Liver (tissue), 7 donors: ENCODE measurements at regions not wholly inside any gene's neighbourhood (a gene's known extent, or its start where the extent isn't known, plus 50 kb on each side); places are given as distances from the start of the nearest gene placed in this dataset.

ENCODE experiments used
- DNase-seq: peaks from one replicate; pipeline ENCODE4 v3.0.0-alpha.2; 2017; ENCODE audit warnings: low spot score
- H3K27ac ChIP-seq, 2 donors: one replicate each; pipeline ENCODE4 v1.7.0; 2013; ENCODE audit warnings: inconsistent platforms in 2 of 2, low read length in 2 of 2, control low read depth in 1 of 2, low read depth in 1 of 2, mild to moderate bottlenecking in 1 of 2
- H3K27me3 ChIP-seq, 4 donors: one replicate each; pipeline versions ENCODE4 v1.6.1 to v1.7.0; 2013; ENCODE audit warnings: low read length in 3 of 4, inconsistent platforms in 1 of 4, mild to moderate bottlenecking in 1 of 4, moderate library complexity in 1 of 4; ENCODE audit not compliant: control insufficient read depth in 4 of 4, insufficient read depth in 4 of 4
- H3K36me3 ChIP-seq, 4 donors: one replicate each; pipeline versions ENCODE4 v1.6.1 to v1.7.0; 2013; ENCODE audit warnings: low read length in 3 of 4, mild to moderate bottlenecking in 3 of 4, low read depth in 1 of 4, moderate library complexity in 1 of 4; ENCODE audit not compliant: control insufficient read depth in 4 of 4, insufficient read depth in 3 of 4
- H3K4me1 ChIP-seq, 4 donors: one replicate each; pipeline versions ENCODE4 v1.6.1 to v1.7.0; 2013; ENCODE audit warnings: low read length in 3 of 4, mild to moderate bottlenecking in 3 of 4, moderate library complexity in 1 of 4; ENCODE audit not compliant: control insufficient read depth in 4 of 4, insufficient read depth in 4 of 4
- H3K4me3 ChIP-seq, 3 donors: one replicate each; pipeline versions ENCODE4 v1.6.1 to v1.7.0; 2013; ENCODE audit warnings: low read length in 3 of 3, control low read depth in 1 of 3, low read depth in 1 of 3, mild to moderate bottlenecking in 1 of 3
- H3K9ac ChIP-seq, 2 donors: one replicate each; pipeline ENCODE4 v1.7.0; 2013; ENCODE audit warnings: low read length in 2 of 2, mild to moderate bottlenecking in 2 of 2, moderate library complexity in 2 of 2, control low read depth in 1 of 2, low read depth in 1 of 2
- H3K9me3 ChIP-seq, 4 donors: one replicate each; pipeline versions ENCODE4 v1.6.1 to v1.7.0; 2013; ENCODE audit warnings: low read length in 3 of 4; ENCODE audit not compliant: control insufficient read depth in 4 of 4
- ATF3 ChIP-seq: IDR thresholded peaks from 2 replicates; pipeline ENCODE4 v1.6.1; 2016; ENCODE audit warnings: antibody characterized with exemption
- EGR1 ChIP-seq, 2 donors: IDR thresholded peaks; 2 replicates each; pipeline ENCODE4 v1.6.1; 2016 to 2018; ENCODE audit warnings: antibody characterized with exemption in 2 of 2, low read depth in 2 of 2
- FOXA1 ChIP-seq: IDR thresholded peaks from 2 replicates; pipeline ENCODE4 v1.6.1; 2016; ENCODE audit warnings: antibody characterized with exemption
- GABPA ChIP-seq, 2 donors: IDR thresholded peaks in 1 of 2; conservative IDR thresholded peaks in 1 of 2; 2 replicates each; pipeline ENCODE4 v1.6.1; 2016; ENCODE audit warnings: antibody characterized with exemption in 2 of 2, mild to moderate bottlenecking in 1 of 2, moderate library complexity in 1 of 2
- HNF4A ChIP-seq, 2 donors: conservative IDR thresholded peaks; 2 replicates each; pipeline ENCODE4 v1.6.1; 2016; ENCODE audit warnings: antibody characterized with exemption in 2 of 2, mild to moderate bottlenecking in 2 of 2
- HNF4G ChIP-seq: IDR thresholded peaks from 2 replicates; pipeline ENCODE4 v1.6.1; 2016; ENCODE audit warnings: antibody characterized with exemption
- JUND ChIP-seq, 2 donors: IDR thresholded peaks; 2 replicates each; pipeline ENCODE4 v1.6.1; 2016; ENCODE audit warnings: antibody characterized with exemption in 2 of 2
- MAX ChIP-seq: IDR thresholded peaks from 2 replicates; pipeline ENCODE4 v1.6.1; 2016; ENCODE audit warnings: antibody characterized with exemption
- NR2F2 ChIP-seq: IDR thresholded peaks from 2 replicates; pipeline ENCODE4 v1.6.1; 2016; ENCODE audit warnings: antibody characterized with exemption
- RAD21 ChIP-seq, 2 donors: IDR thresholded peaks; 2 replicates each; pipeline ENCODE4 v1.6.1; 2016; ENCODE audit warnings: antibody characterized with exemption in 2 of 2, mild to moderate bottlenecking in 2 of 2
- RXRA ChIP-seq, 2 donors: IDR thresholded peaks; 2 replicates each; pipeline ENCODE4 v1.6.1; 2017 to 2018; ENCODE audit warnings: antibody characterized with exemption in 2 of 2, mild to moderate bottlenecking in 1 of 2
- SP1 ChIP-seq: IDR thresholded peaks from 2 replicates; pipeline ENCODE4 v1.6.1; 2018; ENCODE audit warnings: antibody characterized with exemption, mild to moderate bottlenecking
- TAF1 ChIP-seq: conservative IDR thresholded peaks from 2 replicates; pipeline ENCODE4 v1.6.1; 2016; ENCODE audit warnings: antibody characterized with exemption, mild to moderate bottlenecking
- YY1 ChIP-seq: IDR thresholded peaks from 2 replicates; pipeline ENCODE4 v1.6.1; 2016; ENCODE audit warnings: antibody characterized with exemption, mild to moderate bottlenecking
- ZBTB33 ChIP-seq: IDR thresholded peaks from 2 replicates; pipeline ENCODE4 v1.6.1; 2016; ENCODE audit warnings: antibody characterized with exemption
- WGBS: extraction: QIAGEN DNeasy Blood & Tissue Kit; methylation state at CpG from one replicate; pipeline ENCODE4 v1.1.7; 2013; 5-methylcytosine and 5-hydroxymethylcytosine counted together
- TF ChIP-seq, protein P1 (sequence below): IDR thresholded peaks from 2 replicates; pipeline ENCODE4 v1.6.1; 2016; ENCODE audit warnings: antibody characterized with exemption, mild to moderate bottlenecking
- donor health status: healthy.
- donor health status: healthy.
- donor health status: healthy.
- donor health status: healthy.

GRCh38 chr2:221075203-221075602 lies 496.9 kb downstream of the EPHA4 start:
- Histone ChIP-seq H3K9ac (no peak overlapping the region), H3K4me1 (no peaks in the 10 kb centered on the region), H3K27ac (no peak overlapping the region), H3K27me3 (no peaks in the 10 kb centered on the region), H3K36me3 (no peaks in the 10 kb centered on the region), H3K4me3 (no peak overlapping the region), H3K9me3 (peaks cover 0 to 3% (median 0%) of the 10 kb centered on the region in 4 donors)
- DNase-seq: no peak
- 33% methylated on average over 3 of the region's 3 CpGs for WGBS
- TF ChIP-seq FOXA1 (no peak), MAX (no peak), JUND (IDR thresholded peaks at IDR 0.05) (no peak), GABPA (IDR thresholded peaks at IDR 0.05 in 1 of 2, conservative IDR thresholded peaks at IDR 0.05 in 1 of 2) (no peak), ATF3 (no peak), EGR1 (IDR thresholded peaks at IDR 0.05; ENCODE audit: low read depth in 2 of 2) (no peak), TAF1 (no peak), NR2F2 (no peak), RAD21 (IDR thresholded peaks at IDR 0.05) (no peak), HNF4G (no peak), ZBTB33 (no peak), SP1 (no peak)
- TF ChIP-seq, protein P1, sequence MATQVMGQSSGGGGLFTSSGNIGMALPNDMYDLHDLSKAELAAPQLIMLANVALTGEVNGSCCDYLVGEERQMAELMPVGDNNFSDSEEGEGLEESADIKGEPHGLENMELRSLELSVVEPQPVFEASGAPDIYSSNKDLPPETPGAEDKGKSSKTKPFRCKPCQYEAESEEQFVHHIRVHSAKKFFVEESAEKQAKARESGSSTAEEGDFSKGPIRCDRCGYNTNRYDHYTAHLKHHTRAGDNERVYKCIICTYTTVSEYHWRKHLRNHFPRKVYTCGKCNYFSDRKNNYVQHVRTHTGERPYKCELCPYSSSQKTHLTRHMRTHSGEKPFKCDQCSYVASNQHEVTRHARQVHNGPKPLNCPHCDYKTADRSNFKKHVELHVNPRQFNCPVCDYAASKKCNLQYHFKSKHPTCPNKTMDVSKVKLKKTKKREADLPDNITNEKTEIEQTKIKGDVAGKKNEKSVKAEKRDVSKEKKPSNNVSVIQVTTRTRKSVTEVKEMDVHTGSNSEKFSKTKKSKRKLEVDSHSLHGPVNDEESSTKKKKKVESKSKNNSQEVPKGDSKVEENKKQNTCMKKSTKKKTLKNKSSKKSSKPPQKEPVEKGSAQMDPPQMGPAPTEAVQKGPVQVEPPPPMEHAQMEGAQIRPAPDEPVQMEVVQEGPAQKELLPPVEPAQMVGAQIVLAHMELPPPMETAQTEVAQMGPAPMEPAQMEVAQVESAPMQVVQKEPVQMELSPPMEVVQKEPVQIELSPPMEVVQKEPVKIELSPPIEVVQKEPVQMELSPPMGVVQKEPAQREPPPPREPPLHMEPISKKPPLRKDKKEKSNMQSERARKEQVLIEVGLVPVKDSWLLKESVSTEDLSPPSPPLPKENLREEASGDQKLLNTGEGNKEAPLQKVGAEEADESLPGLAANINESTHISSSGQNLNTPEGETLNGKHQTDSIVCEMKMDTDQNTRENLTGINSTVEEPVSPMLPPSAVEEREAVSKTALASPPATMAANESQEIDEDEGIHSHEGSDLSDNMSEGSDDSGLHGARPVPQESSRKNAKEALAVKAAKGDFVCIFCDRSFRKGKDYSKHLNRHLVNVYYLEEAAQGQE: no peak

GRCh38 chr2:221077251-221077650 lies 494.9 kb downstream of the EPHA4 start:
- Histone ChIP-seq H3K27me3 (no peaks in the 10 kb centered on the region), H3K9me3 (no peaks in the 10 kb centered on the region), H3K4me3 (no peak overlapping the region), H3K27ac (no peak overlapping the region), H3K9ac (no peak overlapping the region), H3K36me3 (no peaks in the 10 kb centered on the region), H3K4me1 (no peaks in the 10 kb centered on the region)
- no peak for DNase-seq
- TF ChIP-seq EGR1 (IDR thresholded peaks at IDR 0.05; ENCODE audit: low read depth in 2 of 2) (no peak), RAD21 (IDR thresholded peaks at IDR 0.05) (no peak)
- 88% methylated on average over 3 of the region's 3 CpGs for WGBS

DNA sequence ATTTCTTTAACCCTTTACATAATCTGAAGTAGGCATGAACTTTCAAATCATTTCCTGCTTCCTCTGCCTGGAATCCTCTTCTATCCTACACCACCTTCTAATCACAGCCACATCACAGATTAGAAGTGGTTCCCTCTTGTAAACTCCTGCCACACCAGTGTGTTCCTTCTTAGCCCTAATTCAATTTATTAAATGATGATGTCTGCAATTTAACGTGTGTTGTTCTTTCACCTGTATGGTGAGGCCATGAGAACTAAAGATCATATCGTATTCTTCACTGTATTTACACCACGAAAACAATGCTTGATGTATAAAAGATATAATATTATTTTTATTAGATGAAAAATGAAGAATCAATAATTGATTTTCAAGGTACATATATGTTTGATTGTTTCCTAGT lies 494.3 kb downstream of the EPHA4 start:
- no peak for DNase-seq
- TF ChIP-seq FOXA1: no peak
- TF ChIP-seq RXRA (IDR thresholded peaks at IDR 0.05): no peak
- TF ChIP-seq RAD21 (IDR thresholded peaks at IDR 0.05): no peak
- TF ChIP-seq ATF3: no peak
- TF ChIP-seq, protein P1: no peak
- TF ChIP-seq EGR1 (IDR thresholded peaks at IDR 0.05; ENCODE audit: low read depth in 2 of 2): no peak
- TF ChIP-seq JUND (IDR thresholded peaks at IDR 0.05): no peak
- TF ChIP-seq TAF1: no peak
- TF ChIP-seq HNF4A (conservative IDR thresholded peaks at IDR 0.05): no peak
- no peak for TF ChIP-seq MAX
- TF ChIP-seq HNF4G: no peak
- TF ChIP-seq YY1: no peak
- TF ChIP-seq NR2F2: no peak
- Histone ChIP-seq H3K27me3 (no peaks in the 10 kb centered on the region), H3K36me3 (no peaks in the 10 kb centered on the region), H3K9ac (no peak overlapping the region), H3K27ac (no peak overlapping the region), H3K9me3 (no peaks in the 10 kb centered on the region), H3K4me1 (no peaks in the 10 kb centered on the region), H3K4me3 (no peak overlapping the region)
- WGBS: 77% methylated on average over 3 of the region's 3 CpGs
